Activated CD4-positive, alpha-beta memory T cell treated with anti-CD3 and anti-CD28 coated beads for 36 hours (primary cell): ENCODE measurements at regions not wholly inside any gene's neighbourhood (a gene's known extent, or its start where the extent isn't known, plus 50 kb on each side); places are given as distances from the start of the nearest gene placed in this dataset.

Experiments
- CTCF ChIA-PET: fragments of 350-600 bp; sonication (Branson Sonifier 250); formaldehyde crosslinking; loops from one replicate; lab custom pipeline; 2021; ENCODE audit warnings: antibody characterized with exemption, inconsistent platforms; lab: Charles Lee
- POLR2A ChIA-PET: fragments of 350-600 bp; sonication (Branson Sonifier 250); formaldehyde crosslinking; loops from one replicate; lab custom pipeline; 2021; ENCODE audit warnings: antibody characterized with exemption; lab: Charles Lee
- DNase-seq: peaks from one replicate; pipeline ENCODE4 v3.0.0-alpha.2; 2020
- H3K27ac Mint-ChIP-seq: one replicate; pipeline ENCODE4 v1.8.0; 2021; ENCODE audit warnings: mixed read lengths
- H3K27me3 Mint-ChIP-seq: one replicate; pipeline ENCODE4 v1.8.0; 2021; ENCODE audit warnings: mixed read lengths
- H3K36me3 Mint-ChIP-seq: one replicate; pipeline ENCODE4 v1.8.0; 2021; ENCODE audit warnings: mixed read lengths
- H3K4me1 Mint-ChIP-seq: one replicate; pipeline ENCODE4 v1.8.0; 2021; ENCODE audit warnings: low read depth, mixed read lengths
- H3K4me3 Mint-ChIP-seq: one replicate; pipeline ENCODE4 v1.8.0; 2021; ENCODE audit warnings: mild to moderate bottlenecking, mixed read lengths
- H3K9me3 Mint-ChIP-seq: one replicate; pipeline ENCODE4 v1.8.0; 2021; ENCODE audit warnings: mixed read lengths
- intact Hi-C: fragments of 100-400 bp; cut with micrococcal nuclease; formaldehyde crosslinking; loops from one replicate; pipeline ENCODE4 v1.15.1; 2023

GRCh38 chrX:124239324-124239723, 93.1 kb upstream of the TEX13D start:
- Mint-ChIP-seq H3K27me3 (no peaks in the 10 kb centered on the region), H3K36me3 (no peaks in the 10 kb centered on the region), H3K4me1 (peaks cover 44% of the 10 kb centered on the region), H3K9me3 (no peaks in the 10 kb centered on the region), H3K27ac (peak overlapping the region; percentile 70), H3K4me3 (peak overlapping the region; percentile 46)
- DNase-seq = peak; percentile 35
- POLR2A ChIA-PET = interaction anchor here (1.4 to 2.8 kb wide), 3 partner anchors 21 to 109 kb away, joined by 4 to 14 read pairs (median 12); partner anchors contain the start of gene SH2D1A
- CTCF ChIA-PET = interaction anchor here (0.6 to 1.5 kb wide), 4 partner anchors 19 to 406 kb away, joined by 3 to 4 read pairs (median 3); partner anchors contain the start of gene SH2D1A
- intact Hi-C loops = no loop called here

GRCh38 chrX:124239911-124240310, 92.5 kb upstream of the TEX13D start:
- ChIA-PET POLR2A (interaction anchor here (1.4 to 2.8 kb wide), 3 partner anchors 21 to 108 kb away, joined by 4 to 14 read pairs (median 12); partner anchors contain the start of gene SH2D1A), CTCF (interaction anchor here (0.7 to 1.3 kb wide), 2 partner anchors 22 to 106 kb away, joined by 3 to 4 read pairs; partner anchors contain the start of gene SH2D1A)
- peak overlapping the region; percentile 70 for H3K27ac Mint-ChIP-seq
- no peaks in the 10 kb centered on the region for H3K9me3 Mint-ChIP-seq
- peak overlapping the region; percentile 46 for H3K4me3 Mint-ChIP-seq
- peaks cover 44% of the 10 kb centered on the region for H3K4me1 Mint-ChIP-seq
- DNase-seq = peak; percentile 61
- no peaks in the 10 kb centered on the region for H3K36me3 Mint-ChIP-seq
- H3K27me3 Mint-ChIP-seq = no peaks in the 10 kb centered on the region
- intact Hi-C loops = loop anchor here (1.0 kb wide), 2 partner anchors 60 to 107 kb away; no protein-coding TSS in a partner anchor

GRCh38 chrX:124240422-124240821, 92.0 kb upstream of the TEX13D start:
- ChIA-PET CTCF (interaction anchor here (1.3 kb wide), 1 partner anchor 23 kb away, joined by 4 read pairs; no protein-coding TSS in a partner anchor), POLR2A (interaction anchor here (1.4 to 2.8 kb wide), 3 partner anchors 22 to 108 kb away, joined by 4 to 14 read pairs (median 12); partner anchors contain the start of gene SH2D1A)
- Mint-ChIP-seq H3K4me1 (peaks cover 46% of the 10 kb centered on the region), H3K9me3 (no peaks in the 10 kb centered on the region), H3K27me3 (no peaks in the 10 kb centered on the region), H3K4me3 (no peak overlapping the region), H3K36me3 (no peaks in the 10 kb centered on the region), H3K27ac (no peak overlapping the region)
- intact Hi-C loops = loop anchor here (1.0 kb wide), 2 partner anchors 60 to 107 kb away; no protein-coding TSS in a partner anchor
- no peak for DNase-seq

GRCh38 chrX:124242131-124242530, 90.3 kb upstream of the TEX13D start:
- no peak for DNase-seq
- H3K27ac Mint-ChIP-seq = no peak overlapping the region
- no peaks in the 10 kb centered on the region for H3K9me3 Mint-ChIP-seq
- H3K4me3 Mint-ChIP-seq = no peak overlapping the region
- intact Hi-C loops = no loop called here
- peaks cover 44% of the 10 kb centered on the region for H3K4me1 Mint-ChIP-seq
- no peaks in the 10 kb centered on the region for H3K36me3 Mint-ChIP-seq
- H3K27me3 Mint-ChIP-seq = no peaks in the 10 kb centered on the region
- ChIA-PET CTCF (no interaction called here), POLR2A (no interaction called here)

GRCh38 chrX:124249345-124249744, 83.1 kb upstream of the TEX13D start:
- Mint-ChIP-seq H3K27me3 (no peaks in the 10 kb centered on the region), H3K9me3 (peaks cover 7% of the 10 kb centered on the region), H3K36me3 (no peaks in the 10 kb centered on the region), H3K27ac (no peak overlapping the region), H3K4me1 (peaks cover 8% of the 10 kb centered on the region), H3K4me3 (no peak overlapping the region)
- intact Hi-C loops = no loop called here
- DNase-seq = no peak
- ChIA-PET CTCF (no interaction called here), POLR2A (no interaction called here)

GRCh38 chrX:124250835-124251437, 81.5 kb upstream of the TEX13D start:
- ChIA-PET CTCF (interaction anchor here (1.0 kb wide), 1 partner anchor 12 kb away, joined by 3 read pairs; no protein-coding TSS in a partner anchor), POLR2A (no interaction called here)
- Mint-ChIP-seq H3K27ac (no peak overlapping the region), H3K36me3 (no peaks in the 10 kb centered on the region), H3K9me3 (peaks cover 7% of the 10 kb centered on the region), H3K4me1 (peaks cover 6% of the 10 kb centered on the region), H3K4me3 (no peak overlapping the region), H3K27me3 (no peaks in the 10 kb centered on the region)
- intact Hi-C loops = no loop called here
- DNase-seq = no peak

- H3K4me3 Mint-ChIP-seq = no peak overlapping the region
- DNase-seq = no peak
- no peaks in the 10 kb centered on the region for H3K36me3 Mint-ChIP-seq
- H3K4me1 Mint-ChIP-seq = peaks cover 26% of the 10 kb centered on the region
- intact Hi-C loops = no loop called here
- ChIA-PET POLR2A (no interaction called here), CTCF (no interaction called here)
- no peaks in the 10 kb centered on the region for H3K27me3 Mint-ChIP-seq
- no peaks in the 10 kb centered on the region for H3K9me3 Mint-ChIP-seq
- H3K27ac Mint-ChIP-seq = no peak overlapping the region
Observed at GRCh38 chrX:124254611-124255010, 77.8 kb upstream of the TEX13D start.

GRCh38 chrX:124256216-124256615, 76.2 kb upstream of the TEX13D start:
- Mint-ChIP-seq H3K9me3 (no peaks in the 10 kb centered on the region), H3K4me1 (peaks cover 26% of the 10 kb centered on the region), H3K36me3 (no peaks in the 10 kb centered on the region), H3K27ac (no peak overlapping the region), H3K27me3 (no peaks in the 10 kb centered on the region), H3K4me3 (no peak overlapping the region)
- CTCF ChIA-PET = no interaction called here
- DNase-seq = no peak
- POLR2A ChIA-PET = no interaction called here
- intact Hi-C loops = no loop called here

GRCh38 chrX:124256629-124257380, 75.7 kb upstream of the TEX13D start:
- ChIA-PET POLR2A (no interaction called here), CTCF (no interaction called here)
- Mint-ChIP-seq H3K36me3 (no peaks in the 10 kb centered on the region), H3K27ac (no peak overlapping the region), H3K9me3 (no peaks in the 10 kb centered on the region), H3K4me3 (no peak overlapping the region), H3K4me1 (peaks cover 23% of the 10 kb centered on the region), H3K27me3 (no peaks in the 10 kb centered on the region)
- intact Hi-C loops = no loop called here
- no peak for DNase-seq

- Mint-ChIP-seq H3K9me3 (no peaks in the 10 kb centered on the region), H3K27me3 (no peaks in the 10 kb centered on the region), H3K4me1 (peaks cover 23% of the 10 kb centered on the region), H3K27ac (peak overlapping the region; percentile 39), H3K4me3 (no peak overlapping the region), H3K36me3 (no peaks in the 10 kb centered on the region)
- ChIA-PET POLR2A (no interaction called here), CTCF (interaction anchor here (1.5 kb wide), 1 partner anchor 20 kb away, joined by 3 read pairs; no protein-coding TSS in a partner anchor)
- DNase-seq = no peak
- intact Hi-C loops = no loop called here
Observed at GRCh38 chrX:124257924-124258702, 74.3 kb upstream of the TEX13D start.

- POLR2A ChIA-PET = no interaction called here
- no peak overlapping the region for H3K27ac Mint-ChIP-seq
- DNase-seq = no peak
- no peaks in the 10 kb centered on the region for H3K9me3 Mint-ChIP-seq
- no peaks in the 10 kb centered on the region for H3K27me3 Mint-ChIP-seq
- peaks cover 23% of the 10 kb centered on the region for H3K4me1 Mint-ChIP-seq
- no peaks in the 10 kb centered on the region for H3K36me3 Mint-ChIP-seq
- no peak overlapping the region for H3K4me3 Mint-ChIP-seq
- CTCF ChIA-PET = no interaction called here
- intact Hi-C loops = no loop called here
Observed at GRCh38 chrX:124260845-124261244, 71.6 kb upstream of the TEX13D start.

GRCh38 chrX:124263743-124264142, 68.7 kb upstream of the TEX13D start:
- Mint-ChIP-seq H3K27ac (no peak overlapping the region), H3K27me3 (no peaks in the 10 kb centered on the region), H3K9me3 (no peaks in the 10 kb centered on the region), H3K36me3 (no peaks in the 10 kb centered on the region), H3K4me3 (no peak overlapping the region), H3K4me1 (peaks cover 17% of the 10 kb centered on the region)
- no peak for DNase-seq
- intact Hi-C loops = no loop called here
- ChIA-PET CTCF (no interaction called here), POLR2A (no interaction called here)
